Mesendoderm (in vitro differentiated cells): ENCODE measurements at regions not wholly inside any gene's neighbourhood (a gene's known extent, or its start where the extent isn't known, plus 50 kb on each side); places are given as distances from the start of the nearest gene placed in this dataset.

ENCODE experiments used
- DNase-seq: peaks from one replicate; pipeline ENCODE4 v3.0.0; 2013
- H2AK5ac ChIP-seq: 2 replicates; pipeline ENCODE4 v1.6.1; 2013; ENCODE audit warnings: low read length, inconsistent platforms
- H2BK120ac ChIP-seq: 2 replicates; pipeline ENCODE4 v1.6.1; 2013; ENCODE audit warnings: low read depth, mild to moderate bottlenecking, low read length, moderate library complexity, mixed read lengths
- H2BK15ac ChIP-seq: replicated peaks from 2 replicates; pipeline ENCODE4 v1.6.1; 2013; ENCODE audit warnings: low read depth, mild to moderate bottlenecking, moderate library complexity
- H2BK5ac ChIP-seq: 2 replicates; pipeline ENCODE4 v1.6.1; 2013; ENCODE audit warnings: low read length, inconsistent platforms
- H3K18ac ChIP-seq: 2 replicates; pipeline ENCODE4 v1.6.1; 2013; ENCODE audit warnings: mild to moderate bottlenecking, low read length, mixed read lengths
- H3K23ac ChIP-seq: one replicate; pipeline ENCODE4 v1.6.1; 2013; ENCODE audit warnings: low read length
- H3K27ac ChIP-seq: 2 replicates; pipeline ENCODE4 v1.5.1; 2013; ENCODE audit warnings: low read depth, mild to moderate bottlenecking, inconsistent platforms, low read length, moderate library complexity
- H3K27me3 ChIP-seq: 2 replicates; pipeline ENCODE4 v1.6.1; 2013; ENCODE audit warnings: low read length, control low read depth, mild to moderate bottlenecking, inconsistent platforms; ENCODE audit not compliant: insufficient read depth, poor library complexity
- H3K36me3 ChIP-seq: 2 replicates; pipeline ENCODE4 v1.6.1; 2013; ENCODE audit warnings: low read length, inconsistent platforms; ENCODE audit not compliant: control insufficient read depth, insufficient read depth
- H3K4ac ChIP-seq: one replicate; pipeline ENCODE4 v1.6.1; 2013; ENCODE audit warnings: low read depth, mild to moderate bottlenecking, low read length, moderate library complexity
- H3K4me1 ChIP-seq: 2 replicates; pipeline ENCODE4 v1.6.1; 2013; ENCODE audit warnings: low read depth, low read length, inconsistent platforms; ENCODE audit not compliant: control insufficient read depth
- H3K4me2 ChIP-seq: 2 replicates; pipeline ENCODE4 v1.6.1; 2013; ENCODE audit warnings: low read length
- H3K4me3 ChIP-seq: 2 replicates; pipeline ENCODE4 v1.5.1; 2013; ENCODE audit warnings: mild to moderate bottlenecking, low read length
- H3K56ac ChIP-seq: one replicate; pipeline ENCODE4 v1.6.1; 2013; ENCODE audit warnings: low read length
- H3K79me1 ChIP-seq: 2 replicates; pipeline ENCODE4 v1.6.1; 2013; ENCODE audit warnings: low read length, inconsistent platforms
- H3K79me2 ChIP-seq: 2 replicates; pipeline ENCODE4 v1.6.1; 2013; ENCODE audit warnings: mild to moderate bottlenecking, low read length; ENCODE audit not compliant: control insufficient read depth, insufficient read depth
- H3K9ac ChIP-seq: 2 replicates; pipeline ENCODE4 v1.6.1; 2013; ENCODE audit warnings: low read length, inconsistent platforms
- H4K5ac ChIP-seq: one replicate; pipeline ENCODE4 v1.6.1; 2013; ENCODE audit warnings: low read length
- H4K8ac ChIP-seq: one replicate; pipeline ENCODE4 v1.6.1; 2013; ENCODE audit warnings: low read depth, mild to moderate bottlenecking, control low read depth, low read length, moderate library complexity
- WGBS: extraction: QIAGEN DNeasy Blood & Tissue Kit; methylation state at CpG from one replicate; pipeline ENCODE4 v1.1.7; 2013; ENCODE audit warnings: low lambda C conversion rate, missing lambda C conversion rate; ENCODE audit not compliant: insufficient coverage; ENCODE audit errors: extremely low coverage; 5-methylcytosine and 5-hydroxymethylcytosine counted together

DNA sequence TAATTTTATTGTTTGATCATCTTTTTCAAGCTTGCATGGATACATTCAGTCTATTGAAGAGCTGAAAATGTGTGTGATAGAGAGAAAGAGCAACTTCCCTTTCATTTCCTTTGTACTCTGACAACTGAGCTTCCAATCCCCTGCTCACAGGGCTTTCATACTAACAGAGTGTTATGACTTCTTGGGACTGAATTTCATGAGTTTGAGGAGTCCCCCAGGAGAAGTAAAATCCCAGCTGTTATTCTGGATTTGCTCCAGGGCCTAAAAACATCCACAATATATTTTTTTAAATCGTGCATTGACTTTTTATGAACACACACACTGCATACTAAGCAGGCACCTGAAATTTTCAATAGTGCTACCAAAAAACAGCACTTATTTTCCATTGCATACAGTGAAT lies 195.8 kb upstream of the CAND1 start:
- no peak overlapping the region for H3K9ac ChIP-seq
- no peak overlapping the region for H4K5ac ChIP-seq
- H2BK120ac ChIP-seq, result no peak overlapping the region
- no peak overlapping the region for H4K8ac ChIP-seq
- H2BK15ac ChIP-seq, result no peak overlapping the region
- H3K18ac ChIP-seq, result no peak overlapping the region
- no peaks in the 10 kb centered on the region for H3K27me3 ChIP-seq
- no peaks in the 10 kb centered on the region for H3K79me2 ChIP-seq
- no peaks in the 10 kb centered on the region for H3K36me3 ChIP-seq
- no peak overlapping the region for H3K27ac ChIP-seq
- H3K4me2 ChIP-seq, result no peak overlapping the region
- no CpG with 5 or more reads among the region's 1 CpG for WGBS
- no peak overlapping the region for H3K56ac ChIP-seq
- H2AK5ac ChIP-seq, result no peak overlapping the region
- no peak overlapping the region for H3K23ac ChIP-seq
- no peak overlapping the region for H3K4ac ChIP-seq
- H3K4me1 ChIP-seq, result no peaks in the 10 kb centered on the region
- H3K79me1 ChIP-seq, result no peaks in the 10 kb centered on the region
- H3K4me3 ChIP-seq, result no peak overlapping the region
- H2BK5ac ChIP-seq, result no peak overlapping the region
- no peak for DNase-seq

DNA sequence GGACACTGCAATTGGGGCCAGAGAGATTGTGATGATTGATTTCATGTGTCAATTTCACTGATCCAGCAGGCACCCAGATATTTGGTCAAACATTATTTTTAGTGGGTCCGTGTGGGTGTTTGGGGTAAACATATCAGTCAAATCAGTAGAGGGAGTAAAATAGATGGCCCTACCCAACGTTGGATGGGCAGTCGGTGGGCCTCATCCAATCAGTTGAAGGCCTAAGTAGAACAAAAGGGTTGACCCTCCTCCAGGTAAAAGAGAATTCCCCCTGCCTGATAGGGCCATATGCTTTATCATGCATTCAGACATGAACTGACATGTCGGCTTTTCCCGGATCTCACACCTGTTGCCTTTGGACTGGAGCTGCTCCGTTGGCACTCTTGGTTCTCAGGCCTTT lies 195.1 kb upstream of the CAND1 start:
- WGBS, result no CpG with 5 or more reads among the region's 6 CpGs
- no peak overlapping the region for H3K4me3 ChIP-seq
- H2AK5ac ChIP-seq, result no peak overlapping the region
- H3K79me1 ChIP-seq, result no peaks in the 10 kb centered on the region
- H3K23ac ChIP-seq, result no peak overlapping the region
- no peak overlapping the region for H3K56ac ChIP-seq
- no peaks in the 10 kb centered on the region for H3K79me2 ChIP-seq
- H3K27me3 ChIP-seq, result no peaks in the 10 kb centered on the region
- H3K4me1 ChIP-seq, result no peaks in the 10 kb centered on the region
- H3K4ac ChIP-seq, result no peak overlapping the region
- no peak overlapping the region for H3K4me2 ChIP-seq
- no peak overlapping the region for H4K5ac ChIP-seq
- DNase-seq, result no peak
- no peak overlapping the region for H2BK5ac ChIP-seq
- no peaks in the 10 kb centered on the region for H3K36me3 ChIP-seq
- H2BK120ac ChIP-seq, result no peak overlapping the region
- no peak overlapping the region for H4K8ac ChIP-seq
- no peak overlapping the region for H2BK15ac ChIP-seq
- H3K18ac ChIP-seq, result no peak overlapping the region
- no peak overlapping the region for H3K27ac ChIP-seq
- H3K9ac ChIP-seq, result no peak overlapping the region

DNA sequence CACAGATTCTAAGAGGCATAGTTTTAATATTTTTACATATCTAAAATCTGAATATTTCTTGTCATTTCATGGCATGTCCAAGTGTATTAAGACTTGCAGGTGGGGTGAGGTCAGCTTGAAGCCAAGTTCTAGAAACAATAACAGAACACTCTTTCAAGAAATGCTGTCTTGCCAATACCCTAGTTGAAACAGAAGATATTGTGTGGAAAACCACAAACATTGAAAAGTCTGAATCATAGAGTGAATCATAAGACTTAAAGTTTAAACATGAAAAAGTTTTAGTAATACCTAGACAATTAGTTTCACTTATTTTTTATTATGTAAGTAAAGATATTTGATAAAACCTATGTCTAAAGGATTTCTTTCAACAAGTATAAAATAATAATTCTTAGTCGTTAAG lies 191.5 kb upstream of the CAND1 start:
- no peak overlapping the region for H4K5ac ChIP-seq

DNA sequence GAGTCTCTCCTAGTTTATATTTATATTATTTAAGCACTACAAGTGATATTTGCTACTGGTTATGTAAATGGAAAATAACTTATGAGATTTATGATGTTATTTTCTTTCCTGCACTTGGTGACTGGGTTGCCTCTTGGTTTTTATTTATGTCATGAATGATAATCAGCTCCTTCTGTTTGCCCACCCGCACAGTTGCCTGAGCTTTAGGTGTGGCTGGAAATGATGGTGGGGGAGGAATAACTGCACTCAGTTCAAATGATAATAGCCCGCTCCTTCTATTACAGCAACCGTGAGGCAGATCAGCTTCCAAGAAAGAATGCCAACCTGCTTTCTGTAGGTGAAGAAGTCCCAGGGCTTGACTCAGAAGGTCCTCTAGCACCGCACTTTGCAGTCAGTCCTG lies 190.2 kb upstream of the CAND1 start:
- H4K5ac ChIP-seq, result no peak overlapping the region
- no peak overlapping the region for H3K4me2 ChIP-seq
- no peaks in the 10 kb centered on the region for H3K79me2 ChIP-seq
- no peak overlapping the region for H3K4me3 ChIP-seq
- DNase-seq, result no peak
- H3K4me1 ChIP-seq, result no peaks in the 10 kb centered on the region
- no peak overlapping the region for H3K4ac ChIP-seq
- no peak overlapping the region for H3K27ac ChIP-seq
- H3K36me3 ChIP-seq, result no peaks in the 10 kb centered on the region
- WGBS, result no CpG with 5 or more reads among the region's 4 CpGs
- no peaks in the 10 kb centered on the region for H3K27me3 ChIP-seq
- no peak overlapping the region for H2AK5ac ChIP-seq
- H3K23ac ChIP-seq, result no peak overlapping the region
- no peak overlapping the region for H2BK15ac ChIP-seq
- no peak overlapping the region for H2BK5ac ChIP-seq
- H3K18ac ChIP-seq, result no peak overlapping the region
- H4K8ac ChIP-seq, result no peak overlapping the region
- no peak overlapping the region for H3K56ac ChIP-seq
- no peak overlapping the region for H2BK120ac ChIP-seq
- no peak overlapping the region for H3K9ac ChIP-seq
- no peaks in the 10 kb centered on the region for H3K79me1 ChIP-seq

More for the DNA sequence above, 191.5 kb upstream of the CAND1 start:
- Histone ChIP-seq H3K9ac (no peak overlapping the region), H3K4ac (no peak overlapping the region), H3K4me2 (no peak overlapping the region), H3K79me2 (no peaks in the 10 kb centered on the region), H3K4me3 (no peak overlapping the region), H3K27ac (no peak overlapping the region), H4K8ac (no peak overlapping the region), H3K23ac (no peak overlapping the region), H2BK120ac (no peak overlapping the region), H2BK15ac (no peak overlapping the region), H3K18ac (no peak overlapping the region), H2AK5ac (no peak overlapping the region), H3K56ac (no peak overlapping the region), H2BK5ac (no peak overlapping the region), H3K36me3 (no peaks in the 10 kb centered on the region), H3K27me3 (no peaks in the 10 kb centered on the region), H3K79me1 (no peaks in the 10 kb centered on the region), H3K4me1 (no peaks in the 10 kb centered on the region)
- no CpG with 5 or more reads among the region's 1 CpG for WGBS
- DNase-seq, result no peak

DNA sequence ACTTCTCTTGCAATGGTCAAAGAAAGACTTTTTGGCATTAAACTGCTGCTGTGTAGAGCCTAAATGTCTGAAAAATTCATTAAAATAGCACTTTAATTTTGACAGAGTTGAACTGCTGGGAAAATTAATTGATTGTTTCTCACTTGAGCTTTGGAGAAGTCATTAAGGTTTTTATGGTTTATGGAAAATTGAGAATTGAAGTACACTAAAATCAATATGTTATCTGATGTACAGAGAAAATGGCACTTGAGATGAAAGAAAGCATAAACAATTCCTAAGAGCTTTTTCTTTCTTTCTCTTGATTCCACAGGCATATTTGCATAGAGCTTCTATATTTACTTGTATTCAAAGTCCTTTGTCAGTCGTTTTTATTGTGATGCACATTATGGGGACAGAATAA lies 188.5 kb upstream of the CAND1 start:
- Histone ChIP-seq H3K23ac (no peak overlapping the region), H2AK5ac (no peak overlapping the region), H4K5ac (no peak overlapping the region), H3K36me3 (no peaks in the 10 kb centered on the region), H3K79me1 (no peaks in the 10 kb centered on the region), H2BK15ac (no peak overlapping the region), H2BK120ac (no peak overlapping the region), H3K4me1 (no peaks in the 10 kb centered on the region), H3K79me2 (no peaks in the 10 kb centered on the region), H3K4ac (no peak overlapping the region), H3K18ac (no peak overlapping the region), H3K9ac (no peak overlapping the region), H4K8ac (no peak overlapping the region), H3K56ac (no peak overlapping the region), H3K4me3 (no peak overlapping the region), H3K27ac (no peak overlapping the region), H3K4me2 (no peak overlapping the region), H3K27me3 (no peaks in the 10 kb centered on the region), H2BK5ac (no peak overlapping the region)
- WGBS, result no CpG with 5 or more reads among the region's 1 CpG
- no peak for DNase-seq

DNA sequence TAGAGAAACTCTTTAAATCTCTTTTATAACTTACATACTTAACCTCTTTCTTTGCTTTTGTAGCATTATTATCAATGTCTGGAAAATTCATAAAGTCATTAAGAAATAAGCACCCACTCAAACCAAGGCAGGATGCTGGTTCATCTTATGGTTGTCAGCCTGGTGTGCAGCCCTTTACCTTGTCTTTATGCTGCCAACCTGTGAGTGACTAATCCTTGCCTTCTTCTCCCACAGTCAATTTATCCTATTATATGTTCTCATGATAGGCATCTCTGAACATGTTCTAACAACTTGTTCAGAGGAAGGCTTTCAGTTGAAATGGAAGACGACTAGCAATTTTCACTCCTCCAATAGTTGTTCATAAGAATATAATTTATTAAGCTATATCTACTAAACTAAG lies 186.9 kb upstream of the CAND1 start:
- Histone ChIP-seq H3K56ac (no peak overlapping the region), H3K9ac (no peak overlapping the region), H3K79me1 (no peaks in the 10 kb centered on the region), H3K23ac (no peak overlapping the region), H2BK15ac (no peak overlapping the region), H2AK5ac (no peak overlapping the region), H3K4me2 (no peak overlapping the region), H3K18ac (no peak overlapping the region), H3K4me1 (no peaks in the 10 kb centered on the region), H3K4ac (no peak overlapping the region), H3K79me2 (no peaks in the 10 kb centered on the region), H3K27me3 (no peaks in the 10 kb centered on the region), H2BK5ac (no peak overlapping the region), H2BK120ac (no peak overlapping the region), H3K4me3 (no peak overlapping the region), H3K27ac (no peak overlapping the region), H4K5ac (no peak overlapping the region), H3K36me3 (no peaks in the 10 kb centered on the region), H4K8ac (no peak overlapping the region)
- WGBS, result no CpG with 5 or more reads among the region's 1 CpG
- no peak for DNase-seq
